ENCODE measurements at regions not wholly inside any gene's neighbourhood (a gene's known extent, or its start where the extent isn't known, plus 50 kb on each side); places are given as distances from the start of the nearest gene placed in this dataset.

DNA sequence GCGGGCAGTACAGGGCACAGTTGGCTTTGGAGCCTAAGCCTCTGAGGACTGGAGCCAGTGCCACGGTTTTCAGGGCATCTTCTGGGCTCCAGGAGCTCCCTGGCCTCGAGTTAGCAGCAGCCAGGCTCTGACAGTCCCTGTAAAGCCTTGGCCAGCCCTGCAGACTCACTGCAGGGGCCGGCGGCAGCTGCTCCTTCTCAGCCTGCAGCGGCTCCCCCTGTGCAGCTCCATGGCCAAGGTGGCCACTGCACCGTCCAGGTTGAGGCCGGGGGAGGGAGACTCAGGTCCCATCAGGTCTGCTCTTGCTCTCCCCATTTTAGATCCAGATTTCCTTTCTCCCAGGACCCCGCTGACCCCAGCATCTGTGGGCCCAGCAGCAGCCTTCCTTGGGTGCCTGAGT lies 1461.1 kb downstream of the BRD1 start:
- TF ChIP-seq POLR2AphosphoS5 (IDR thresholded peaks at IDR 0.05; ENCODE audit: low read depth, low read length), result no peak
- TF ChIP-seq, protein P1, sequence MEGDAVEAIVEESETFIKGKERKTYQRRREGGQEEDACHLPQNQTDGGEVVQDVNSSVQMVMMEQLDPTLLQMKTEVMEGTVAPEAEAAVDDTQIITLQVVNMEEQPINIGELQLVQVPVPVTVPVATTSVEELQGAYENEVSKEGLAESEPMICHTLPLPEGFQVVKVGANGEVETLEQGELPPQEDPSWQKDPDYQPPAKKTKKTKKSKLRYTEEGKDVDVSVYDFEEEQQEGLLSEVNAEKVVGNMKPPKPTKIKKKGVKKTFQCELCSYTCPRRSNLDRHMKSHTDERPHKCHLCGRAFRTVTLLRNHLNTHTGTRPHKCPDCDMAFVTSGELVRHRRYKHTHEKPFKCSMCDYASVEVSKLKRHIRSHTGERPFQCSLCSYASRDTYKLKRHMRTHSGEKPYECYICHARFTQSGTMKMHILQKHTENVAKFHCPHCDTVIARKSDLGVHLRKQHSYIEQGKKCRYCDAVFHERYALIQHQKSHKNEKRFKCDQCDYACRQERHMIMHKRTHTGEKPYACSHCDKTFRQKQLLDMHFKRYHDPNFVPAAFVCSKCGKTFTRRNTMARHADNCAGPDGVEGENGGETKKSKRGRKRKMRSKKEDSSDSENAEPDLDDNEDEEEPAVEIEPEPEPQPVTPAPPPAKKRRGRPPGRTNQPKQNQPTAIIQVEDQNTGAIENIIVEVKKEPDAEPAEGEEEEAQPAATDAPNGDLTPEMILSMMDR (IDR thresholded peaks at IDR 0.05), result no peak

Measured in Panc1 (cell line).